ENCODE measurements at regions not wholly inside any gene's neighbourhood (a gene's known extent, or its start where the extent isn't known, plus 50 kb on each side); places are given as distances from the start of the nearest gene placed in this dataset.

- FAIRE-seq, result no peak
Observed at GRCh38 chr10:2488446-2489005, 578.8 kb upstream of the PFKP start.

- no peak for FAIRE-seq
Observed at GRCh38 chr10:2487921-2488320, 579.4 kb upstream of the PFKP start.

GRCh38 chr10:2478656-2479055, 588.7 kb upstream of the PFKP start:
- FAIRE-seq, result no peak

GRCh38 chr10:2476812-2477553, 590.4 kb upstream of the PFKP start:
- FAIRE-seq, result no peak

- FAIRE-seq, result no peak
Observed at GRCh38 chr10:2476218-2476811, 591.0 kb upstream of the PFKP start.

GRCh38 chr10:2475711-2476217, 591.6 kb upstream of the PFKP start:
- FAIRE-seq, result no peak

GRCh38 chr10:2471811-2472210, 595.5 kb upstream of the PFKP start:
- no peak for FAIRE-seq

- no peak for FAIRE-seq
Observed at GRCh38 chr10:2469802-2470201, 597.5 kb upstream of the PFKP start.

GRCh38 chr10:2464483-2464882, 602.9 kb upstream of the PFKP start:
- no peak for FAIRE-seq

GRCh38 chr10:2463316-2463715, 604.0 kb upstream of the PFKP start:
- FAIRE-seq, result no peak

GRCh38 chr10:2462581-2462980, 604.8 kb upstream of the PFKP start:
- FAIRE-seq, result no peak

- FAIRE-seq, result no peak
Observed at GRCh38 chr10:2460812-2461211, 606.5 kb upstream of the PFKP start.

GRCh38 chr10:2459713-2460112, 607.6 kb upstream of the PFKP start:
- no peak for FAIRE-seq

GRCh38 chr10:2456834-2457233, 610.5 kb upstream of the PFKP start:
- no peak for FAIRE-seq

- FAIRE-seq, result no peak
Observed at GRCh38 chr10:2445370-2445769, 622.0 kb upstream of the PFKP start.

GRCh38 chr10:2439983-2440382, 627.4 kb upstream of the PFKP start:
- FAIRE-seq, result no peak

- FAIRE-seq, result no peak
Observed at GRCh38 chr10:2439000-2439399, 628.3 kb upstream of the PFKP start.

- FAIRE-seq, result no peak
Observed at GRCh38 chr10:2438248-2438939, 629.0 kb upstream of the PFKP start.

- FAIRE-seq, result no peak
Observed at GRCh38 chr10:2436933-2437332, 630.4 kb upstream of the PFKP start.

GRCh38 chr10:2431961-2432360, 635.4 kb upstream of the PFKP start:
- FAIRE-seq, result no peak

- FAIRE-seq, result no peak
Observed at GRCh38 chr10:2427412-2427811, 639.9 kb upstream of the PFKP start.

GRCh38 chr10:2425320-2425719, 642.0 kb upstream of the PFKP start:
- no peak for FAIRE-seq

GRCh38 chr10:2414562-2414961, 652.8 kb upstream of the PFKP start:
- FAIRE-seq, result no peak

GRCh38 chr10:2414039-2414438, 653.3 kb upstream of the PFKP start:
- FAIRE-seq, result no peak
